ENCODE measurements at regions not wholly inside any gene's neighbourhood (a gene's known extent, or its start where the extent isn't known, plus 50 kb on each side); places are given as distances from the start of the nearest gene placed in this dataset.

GRCh38 chr13:58181111-58181510 is 549.6 kb downstream of the PCDH17 start:
- no peak for DNase-seq (ENCODE audit: low read depth in 4 of 4, low spot score in 1 of 4)

GRCh38 chr13:58187881-58188280 is 556.3 kb downstream of the PCDH17 start:
- DNase-seq (ENCODE audit: low read depth in 4 of 4, low spot score in 1 of 4), result no peak

GRCh38 chr13:58190577-58190976 is 559.0 kb downstream of the PCDH17 start:
- no peak for DNase-seq (ENCODE audit: low read depth in 4 of 4, low spot score in 1 of 4)

- DNase-seq (ENCODE audit: low read depth in 4 of 4, low spot score in 1 of 4), result no peak
Observed at GRCh38 chr13:58191754-58192153, 560.2 kb downstream of the PCDH17 start.

- DNase-seq (ENCODE audit: low read depth in 4 of 4, low spot score in 1 of 4), result no peak
Observed at GRCh38 chr13:58202099-58202498, 570.6 kb downstream of the PCDH17 start.

GRCh38 chr13:58207501-58207900 is 576.0 kb downstream of the PCDH17 start:
- no peak for DNase-seq (ENCODE audit: low read depth in 4 of 4, low spot score in 1 of 4)

GRCh38 chr13:58235454-58235853 is 603.9 kb downstream of the PCDH17 start:
- no peak for DNase-seq (ENCODE audit: low read depth in 4 of 4, low spot score in 1 of 4)

GRCh38 chr13:58238972-58239773 is 607.6 kb downstream of the PCDH17 start:
- no peak for DNase-seq (ENCODE audit: low read depth in 4 of 4, low spot score in 1 of 4)

- DNase-seq (ENCODE audit: low read depth in 4 of 4, low spot score in 1 of 4), result no peak
Observed at GRCh38 chr13:58239774-58240268, 608.3 kb downstream of the PCDH17 start.

GRCh38 chr13:58247080-58247479 is 615.5 kb downstream of the PCDH17 start:
- DNase-seq (ENCODE audit: low read depth in 4 of 4, low spot score in 1 of 4), result no peak

GRCh38 chr13:58254943-58255342 is 623.4 kb downstream of the PCDH17 start:
- no peak for DNase-seq (ENCODE audit: low read depth in 4 of 4, low spot score in 1 of 4)

GRCh38 chr13:58266271-58266670 is 634.7 kb downstream of the PCDH17 start:
- no peak for DNase-seq (ENCODE audit: low read depth in 4 of 4, low spot score in 1 of 4)

GRCh38 chr13:58298556-58299135 is 667.1 kb downstream of the PCDH17 start:
- DNase-seq (ENCODE audit: low read depth in 4 of 4, low spot score in 1 of 4), result no peak

- no peak for DNase-seq (ENCODE audit: low read depth in 4 of 4, low spot score in 1 of 4)
Observed at GRCh38 chr13:58300224-58300623, 668.7 kb downstream of the PCDH17 start.

- DNase-seq (ENCODE audit: low read depth in 4 of 4, low spot score in 1 of 4), result no peak
Observed at GRCh38 chr13:58300974-58301681, 669.6 kb downstream of the PCDH17 start.

- DNase-seq (ENCODE audit: low read depth in 4 of 4, low spot score in 1 of 4), result no peak
Observed at GRCh38 chr13:58302349-58302748, 670.8 kb downstream of the PCDH17 start.

GRCh38 chr13:58306062-58306461 is 674.5 kb downstream of the PCDH17 start:
- DNase-seq (ENCODE audit: low read depth in 4 of 4, low spot score in 1 of 4), result no peak

- DNase-seq (ENCODE audit: low read depth in 4 of 4, low spot score in 1 of 4), result no peak
Observed at GRCh38 chr13:58313219-58313618, 681.7 kb downstream of the PCDH17 start.

GRCh38 chr13:58318495-58319167 is 687.1 kb downstream of the PCDH17 start:
- no peak for DNase-seq (ENCODE audit: low read depth in 4 of 4, low spot score in 1 of 4)

- DNase-seq (ENCODE audit: low read depth in 4 of 4, low spot score in 1 of 4), result no peak
Observed at GRCh38 chr13:58324161-58324560, 692.6 kb downstream of the PCDH17 start.

GRCh38 chr13:58329746-58330145 is 698.2 kb downstream of the PCDH17 start:
- no peak for DNase-seq (ENCODE audit: low read depth in 4 of 4, low spot score in 1 of 4)
